Transverse colon (tissue), 4 donors: ENCODE measurements at regions not wholly inside any gene's neighbourhood (a gene's known extent, or its start where the extent isn't known, plus 50 kb on each side); places are given as distances from the start of the nearest gene placed in this dataset.
A peak's percentile ranks its signal among the peaks of the same experiment; 100 is the strongest.

ENCODE experiments used
- DNase-seq: peaks from one replicate; pipeline ENCODE4 v3.0.0-alpha.2; 2019
- H3K27ac ChIP-seq, 4 donors: fragments of 200-600 bp; sonication (generic); 2 replicates each; pipeline ENCODE4 v1.5.1; 2016 to 2018; ENCODE audit warnings: inconsistent platforms in 4 of 4
- H3K27me3 ChIP-seq: fragments of 200-600 bp; sonication (generic); 2 replicates; pipeline ENCODE4 v1.5.1; 2017; ENCODE audit warnings: inconsistent platforms
- H3K36me3 ChIP-seq, 4 donors: fragments of 200-600 bp; sonication (generic); 2 replicates each; pipeline ENCODE4 v1.5.1; 2017 to 2019; ENCODE audit warnings: inconsistent platforms in 4 of 4
- H3K4me1 ChIP-seq, 4 donors: fragments of 200-600 bp; sonication (generic); 2 replicates each; pipeline ENCODE4 v1.5.1; 2017 to 2020; ENCODE audit warnings: inconsistent platforms in 4 of 4
- H3K4me3 ChIP-seq, 4 donors: fragments of 200-600 bp; sonication (generic); 1 replicate in 1 of 4; 2 replicates in 3 of 4; pipeline versions ENCODE4 v1.5.1 to v1.6.1; 2017 to 2019; ENCODE audit warnings: inconsistent platforms in 4 of 4
- H3K9me3 ChIP-seq, 2 donors: fragments of 200-600 bp; sonication (generic); 2 replicates each; pipeline ENCODE4 v1.5.1; 2017 to 2019; ENCODE audit warnings: inconsistent platforms in 2 of 2
- CTCF ChIP-seq, 5 experiments: fragments of 200-600 bp in 3 of 5; fragments of 450-650 bp in 2 of 5; sonication (generic) in 3 of 5; IDR thresholded peaks; 1 replicate in 2 of 5; 2 replicates in 3 of 5; pipeline ENCODE4 v1.5.1; 2016 to 2017; ENCODE audit warnings: antibody characterized with exemption in 5 of 5, inconsistent platforms in 3 of 5, mild to moderate bottlenecking in 2 of 5, moderate library complexity in 1 of 5
- EP300 ChIP-seq: sonication (generic); formaldehyde crosslinking; IDR thresholded peaks from one replicate; pipeline ENCODE4 v1.6.1; 2017; ENCODE audit warnings: antibody characterized with exemption, low read depth
- POLR2A ChIP-seq: fragments of 450-650 bp; IDR thresholded peaks from one replicate; pipeline ENCODE4 v1.6.1; 2016; ENCODE audit warnings: antibody characterized with exemption, mild to moderate bottlenecking, moderate library complexity
- POLR2AphosphoS5 ChIP-seq, 3 donors: sonication (generic); formaldehyde crosslinking; IDR thresholded peaks; one replicate each; pipeline ENCODE4 v1.6.1; 2016; ENCODE audit warnings: antibody characterized with exemption in 3 of 3
- WGBS, 2 donors: methylation state at CpG; one replicate each; pipeline ENCODE4 v1.1.5; 2018; ENCODE audit warnings: low coverage in 1 of 2; 5-methylcytosine and 5-hydroxymethylcytosine counted together
- in situ Hi-C, 4 donors: fragments of 200-750 bp; cut with MboI; loops; one replicate each; pipeline versions ENCODE4 v1.15.0 to v1.15.1; 2017; ENCODE audit warnings: low sequenced_read_pairs in 3 of 4, low pct_ligation_motif_present in 1 of 4, low pct_unique_long_range_greater_than_20kb in 1 of 4
- intact Hi-C: fragments of 100-400 bp; cut with DNase I; formaldehyde crosslinking; loops from one replicate; pipeline ENCODE4 v1.15.1; 2023; ENCODE audit warnings: low total_unique reads

GRCh38 chr2:45307147-45307546, 297.9 kb upstream of the SIX2 start:
- intact Hi-C loops (loop anchor here (2.0 kb wide), 1 partner anchor 72 kb away; no protein-coding TSS in a partner anchor), in situ Hi-C loops (no loop called here)
- TF ChIP-seq EP300, result no peak
- no peak for TF ChIP-seq CTCF (IDR thresholded peaks at IDR 0.05)
- no peak for TF ChIP-seq POLR2A
- TF ChIP-seq POLR2AphosphoS5 (IDR thresholded peaks at IDR 0.05), result no peak
- no peaks in the 10 kb centered on the region for H3K36me3 ChIP-seq
- H3K27me3 ChIP-seq, result peaks cover 26% of the 10 kb centered on the region
- no peaks in the 10 kb centered on the region for H3K4me1 ChIP-seq
- WGBS, 2 donors, result 73 to 83% methylated on average over 6 to 11 of the region's 11 CpGs
- no peak overlapping the region for H3K27ac ChIP-seq
- H3K4me3 ChIP-seq, result no peak overlapping the region
- no peak for DNase-seq
- H3K9me3 ChIP-seq, result no peaks in the 10 kb centered on the region

GRCh38 chr2:45305599-45305998, 296.3 kb upstream of the SIX2 start:
- peaks cover 26% of the 10 kb centered on the region for H3K27me3 ChIP-seq
- TF ChIP-seq CTCF (IDR thresholded peaks at IDR 0.05) (no peak), EP300 (no peak), POLR2AphosphoS5 (IDR thresholded peaks at IDR 0.05) (no peak), POLR2A (no peak)
- H3K4me1 ChIP-seq, result peaks cover 0 to 5% (median 0%) of the 10 kb centered on the region in 4 donors
- H3K9me3 ChIP-seq, result no peaks in the 10 kb centered on the region
- in situ Hi-C loops, result no loop called here
- WGBS, 2 donors, result 40% methylated on average over 3 of the region's 3 CpGs; no CpG with 5 or more reads in 1 of the 2 donors
- no peaks in the 10 kb centered on the region for H3K36me3 ChIP-seq
- DNase-seq, result no peak
- no peak overlapping the region for H3K27ac ChIP-seq
- no peak overlapping the region for H3K4me3 ChIP-seq
- intact Hi-C loops, result no loop called here

GRCh38 chr2:45303417-45304202, 294.4 kb upstream of the SIX2 start:
- Histone ChIP-seq H3K27me3 (peaks cover 26% of the 10 kb centered on the region), H3K9me3 (no peaks in the 10 kb centered on the region), H3K4me1 (peaks cover 0 to 5% (median 0%) of the 10 kb centered on the region in 4 donors), H3K36me3 (no peaks in the 10 kb centered on the region), H3K4me3 (no peak overlapping the region), H3K27ac (no peak overlapping the region)
- no peak for DNase-seq
- in situ Hi-C loops, result no loop called here
- 74% methylated on average over 5 of the region's 5 CpGs; no CpG with 5 or more reads in 1 of the 2 donors for WGBS, 2 donors
- intact Hi-C loops, result no loop called here
- TF ChIP-seq CTCF (IDR thresholded peaks at IDR 0.05) (no peak), EP300 (no peak), POLR2A (no peak), POLR2AphosphoS5 (IDR thresholded peaks at IDR 0.05) (no peak)

DNA sequence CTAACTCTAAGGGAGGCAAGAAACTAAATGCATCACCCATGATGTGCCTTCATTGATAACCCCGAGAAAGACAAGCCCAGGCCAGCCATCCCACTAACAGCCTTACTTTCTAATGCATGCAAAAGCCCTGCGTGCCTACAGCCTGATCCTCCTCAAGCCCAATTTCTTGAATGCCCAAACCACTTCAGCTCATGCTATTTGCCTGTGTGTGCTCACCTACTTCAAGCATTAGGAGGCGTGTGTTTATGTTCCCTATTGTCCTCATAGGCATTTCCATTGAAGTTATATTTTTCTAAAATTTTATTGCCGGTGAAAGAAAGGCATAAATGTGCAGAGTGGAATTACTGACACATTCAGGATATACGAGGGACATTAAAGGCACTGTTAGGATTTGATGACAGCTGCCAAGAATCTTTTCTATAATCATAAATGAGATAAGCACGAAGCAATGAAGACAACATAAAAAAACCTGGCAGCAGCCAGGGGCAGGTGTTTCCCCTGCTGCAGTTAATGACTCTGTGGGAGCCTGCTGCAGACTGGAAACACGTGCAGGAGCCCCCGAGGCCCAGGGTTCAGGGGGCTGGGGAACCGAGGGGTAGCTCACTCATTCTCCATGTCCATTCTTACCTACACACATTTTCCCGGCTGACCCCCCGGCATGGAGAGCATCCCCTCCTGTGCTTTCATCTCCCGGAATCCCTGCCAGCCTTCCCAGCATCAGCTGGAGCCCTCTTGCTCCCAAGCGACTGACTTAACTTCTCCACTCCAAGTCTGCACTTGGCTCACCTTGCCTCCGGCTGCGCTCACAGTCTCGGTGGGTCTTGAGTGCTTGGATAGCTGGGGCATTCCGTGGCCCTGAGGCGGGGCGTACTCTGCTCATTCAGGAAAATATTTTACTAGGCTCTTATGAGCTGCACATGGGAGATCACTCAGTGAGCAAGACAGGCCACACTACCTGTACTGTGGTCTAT, 292.3 kb upstream of the SIX2 start:
- H3K9me3 ChIP-seq, result no peaks in the 10 kb centered on the region
- peaks cover 0 to 5% (median 0%) of the 10 kb centered on the region in 4 donors for H3K4me1 ChIP-seq
- H3K27ac ChIP-seq, result no peak overlapping the region
- DNase-seq, result peak; percentile 31
- peaks cover 26% of the 10 kb centered on the region for H3K27me3 ChIP-seq
- 39 to 41% methylated on average over 4 to 19 of the region's 19 CpGs for WGBS, 2 donors
- H3K4me3 ChIP-seq, result no peak overlapping the region
- H3K36me3 ChIP-seq, result no peaks in the 10 kb centered on the region
- in situ Hi-C loops, result no loop called here
- TF ChIP-seq POLR2AphosphoS5 (IDR thresholded peaks at IDR 0.05) (peak in 1 of 3 donors; percentile 24), POLR2A (no peak)
- intact Hi-C loops, result no loop called here
